HEK293 (cell line): ENCODE measurements at regions not wholly inside any gene's neighbourhood (a gene's known extent, or its start where the extent isn't known, plus 50 kb on each side); places are given as distances from the start of the nearest gene placed in this dataset.

Experiments
- CTCF ChIA-PET: fragments of 350-600 bp; formaldehyde crosslinking; extraction: SDS; loops from one replicate; lab custom pipeline; 2021; ENCODE audit warnings: antibody characterized with exemption; lab: Yijun Ruan, JAX
- POLR2A ChIA-PET: fragments of 300-600 bp; formaldehyde crosslinking; extraction: SDS; loops from one replicate; lab custom pipeline; 2020; ENCODE audit warnings: antibody characterized with exemption, inconsistent platforms; lab: Yijun Ruan, JAX
- H3K27ac ChIP-seq: fragments of 200-500 bp; sonication (Bioruptor generic); 2 replicates; pipeline ENCODE4 v1.5.1; 2014; ENCODE audit warnings: low read depth, low read length, control low read depth, inconsistent platforms; ENCODE audit errors: extremely low read depth
- H3K36me3 ChIP-seq, 2 experiments: fragments of 200-500 bp in 1 of 2; sonication (Bioruptor generic) in 1 of 2; 1 replicate in 1 of 2; 2 replicates in 1 of 2; pipeline ENCODE4 v1.5.1; 2014 to 2017; ENCODE audit warnings: inconsistent platforms in 2 of 2, low read length in 2 of 2; ENCODE audit not compliant: control insufficient read depth in 2 of 2, insufficient read depth in 1 of 2
- H3K4me1 ChIP-seq: fragments of 200-500 bp; sonication (Bioruptor generic); 2 replicates; pipeline ENCODE4 v1.5.1; 2014; ENCODE audit warnings: mild to moderate bottlenecking, low read length, inconsistent platforms; ENCODE audit not compliant: control insufficient read depth, insufficient read depth
- H3K4me3 ChIP-seq: 2 replicates; pipeline ENCODE4 v1.5.1; 2011; ENCODE audit warnings: low read depth, mild to moderate bottlenecking, control low read depth, low read length, moderate library complexity
- H3K9me3 ChIP-seq: fragments of 200-500 bp; sonication (Bioruptor generic); 2 replicates; pipeline ENCODE4 v1.5.1; 2014; ENCODE audit warnings: low read depth, low read length, inconsistent platforms; ENCODE audit not compliant: control insufficient read depth, insufficient read depth
- HOXA7 ChIP-seq: sonication (generic); formaldehyde crosslinking; IDR thresholded peaks from 2 replicates; pipeline ENCODE4 v1.8.1; 2022; ENCODE audit warnings: missing genetic modification reagents, borderline replicate concordance
- KLF9 ChIP-seq: fragments of 450-650 bp; formaldehyde crosslinking; IDR thresholded peaks from 2 replicates; pipeline ENCODE4 v1.5.1; 2016; ENCODE audit warnings: missing biosample characterization, missing genetic modification characterization, low read depth
- PRDM4 ChIP-seq: fragments of 450-650 bp; formaldehyde crosslinking; IDR thresholded peaks from 2 replicates; pipeline ENCODE4 v1.5.1; 2017; ENCODE audit warnings: missing biosample characterization, missing genetic modification characterization
- RBAK ChIP-seq: fragments of 450-650 bp; formaldehyde crosslinking; IDR thresholded peaks from 2 replicates; pipeline ENCODE4 v1.5.1; 2016; ENCODE audit warnings: missing biosample characterization, missing genetic modification characterization
- SP3 ChIP-seq: fragments of 450-650 bp; formaldehyde crosslinking; IDR thresholded peaks from 2 replicates; pipeline ENCODE4 v1.5.1; 2016; ENCODE audit warnings: missing biosample characterization, missing genetic modification characterization
- WT1 ChIP-seq: fragments of 450-650 bp; formaldehyde crosslinking; IDR thresholded peaks from 2 replicates; pipeline ENCODE4 v1.5.1; 2016; ENCODE audit warnings: missing biosample characterization, missing genetic modification characterization
- YY2 ChIP-seq: fragments of 450-650 bp; formaldehyde crosslinking; IDR thresholded peaks from 2 replicates; pipeline ENCODE4 v1.5.1; 2016; ENCODE audit warnings: missing biosample characterization, missing genetic modification characterization
- ZBTB26 ChIP-seq: fragments of 450-650 bp; formaldehyde crosslinking; optimal IDR thresholded peaks from 2 replicates; pipeline ENCODE3; 2016; ENCODE audit warnings: missing biosample characterization, mild to moderate bottlenecking, missing genetic modification characterization
- ZBTB8A ChIP-seq: fragments of 450-650 bp; formaldehyde crosslinking; IDR thresholded peaks from 2 replicates; pipeline ENCODE4 v1.5.1; 2016; ENCODE audit warnings: missing biosample characterization, missing genetic modification characterization
- ZFP37 ChIP-seq: fragments of 450-650 bp; formaldehyde crosslinking; IDR thresholded peaks from 2 replicates; pipeline ENCODE4 v1.5.1; 2016; ENCODE audit warnings: missing biosample characterization, missing genetic modification characterization
- ZFP69B ChIP-seq: fragments of 450-650 bp; formaldehyde crosslinking; IDR thresholded peaks from 2 replicates; pipeline ENCODE4 v1.5.1; 2016; ENCODE audit warnings: missing biosample characterization, missing genetic modification characterization
- ZNF19 ChIP-seq: fragments of 450-650 bp; formaldehyde crosslinking; IDR thresholded peaks from 2 replicates; pipeline ENCODE4; 2016; ENCODE audit warnings: missing biosample characterization, missing genetic modification characterization, low read depth
- ZNF23 ChIP-seq: fragments of 450-650 bp; formaldehyde crosslinking; IDR thresholded peaks from 2 replicates; pipeline ENCODE4 v1.5.1; 2016; ENCODE audit warnings: missing biosample characterization, missing genetic modification characterization, borderline replicate concordance
- ZNF24 ChIP-seq: fragments of 450-650 bp; formaldehyde crosslinking; IDR thresholded peaks from 2 replicates; pipeline ENCODE4 v1.5.1; 2016; ENCODE audit warnings: missing biosample characterization, missing genetic modification characterization
- ZNF248 ChIP-seq: fragments of 450-650 bp; formaldehyde crosslinking; IDR thresholded peaks from 2 replicates; pipeline ENCODE4 v1.5.1; 2017; ENCODE audit warnings: missing biosample characterization, missing genetic modification characterization
- ZNF324 ChIP-seq: fragments of 450-650 bp; formaldehyde crosslinking; IDR thresholded peaks from 2 replicates; pipeline ENCODE4 v1.5.1; 2016; ENCODE audit warnings: missing biosample characterization, missing genetic modification characterization
- ZNF341 ChIP-seq: fragments of 450-650 bp; formaldehyde crosslinking; IDR thresholded peaks from 2 replicates; pipeline ENCODE4; 2016; ENCODE audit warnings: low read depth, missing biosample characterization, missing genetic modification characterization
- ZNF398 ChIP-seq: fragments of 450-650 bp; formaldehyde crosslinking; IDR thresholded peaks from 2 replicates; pipeline ENCODE4 v1.5.1; 2017; ENCODE audit warnings: missing biosample characterization, missing genetic modification characterization
- ZNF404 ChIP-seq: fragments of 450-650 bp; formaldehyde crosslinking; IDR thresholded peaks from 2 replicates; pipeline ENCODE4 v1.5.1; 2017; ENCODE audit warnings: missing biosample characterization, missing genetic modification characterization
- ZNF521 ChIP-seq: fragments of 450-650 bp; formaldehyde crosslinking; IDR thresholded peaks from 2 replicates; pipeline ENCODE4 v1.5.1; 2017; ENCODE audit warnings: missing biosample characterization, mild to moderate bottlenecking, missing genetic modification characterization
- ZNF558 ChIP-seq: fragments of 450-650 bp; formaldehyde crosslinking; IDR thresholded peaks from 2 replicates; pipeline ENCODE4 v1.5.1; 2016; ENCODE audit warnings: missing biosample characterization, missing genetic modification characterization
- ZNF596 ChIP-seq: fragments of 450-650 bp; IDR thresholded peaks from 2 replicates; pipeline ENCODE4 v1.5.0; 2018; ENCODE audit warnings: missing biosample characterization, mild to moderate bottlenecking, missing genetic modification characterization, moderate library complexity
- ZNF626 ChIP-seq: fragments of 450-650 bp; sonication (Bioruptor Pico); formaldehyde crosslinking; IDR thresholded peaks from 2 replicates; pipeline ENCODE4 v1.5.1; 2018; ENCODE audit warnings: missing biosample characterization, missing genetic modification characterization, inconsistent platforms
- ZNF664 ChIP-seq: fragments of 450-650 bp; formaldehyde crosslinking; IDR thresholded peaks from 2 replicates; pipeline ENCODE4 v1.5.1; 2016; ENCODE audit warnings: missing biosample characterization, missing genetic modification characterization
- ZNF670 ChIP-seq: fragments of 450-650 bp; formaldehyde crosslinking; IDR thresholded peaks from 2 replicates; pipeline ENCODE4 v1.5.1; 2016; ENCODE audit warnings: missing biosample characterization, missing genetic modification characterization, low read depth
- ZNF701 ChIP-seq: fragments of 450-650 bp; formaldehyde crosslinking; IDR thresholded peaks from 2 replicates; pipeline ENCODE4 v1.5.1; 2016; ENCODE audit warnings: missing biosample characterization, missing genetic modification characterization
- ZNF76 ChIP-seq: fragments of 450-650 bp; formaldehyde crosslinking; IDR thresholded peaks from 2 replicates; pipeline ENCODE4; 2016; ENCODE audit warnings: low read depth, missing biosample characterization, missing genetic modification characterization, borderline replicate concordance
- ZNF843 ChIP-seq: fragments of 450-650 bp; formaldehyde crosslinking; IDR thresholded peaks from 2 replicates; pipeline ENCODE4 v1.5.1; 2016; ENCODE audit warnings: missing biosample characterization, missing genetic modification characterization
- ZXDB ChIP-seq: fragments of 450-650 bp; formaldehyde crosslinking; IDR thresholded peaks from 2 replicates; pipeline ENCODE4 v1.5.1; 2016; ENCODE audit warnings: missing biosample characterization, missing genetic modification characterization

GRCh38 chr4:144851948-144852347 is 206.0 kb downstream of the HHIP start (continued):
- TF ChIP-seq SP3: no peak
- no peak for TF ChIP-seq ZNF76 (tag by site-specific recombination)
- TF ChIP-seq ZNF558 (tag by site-specific recombination): no peak
- TF ChIP-seq ZXDB (tag by site-specific recombination): no peak
- no peak for TF ChIP-seq ZNF670 (tag by site-specific recombination)
- no peak for TF ChIP-seq ZNF843
- TF ChIP-seq ZNF248 (tag by site-specific recombination): no peak
- no peak for TF ChIP-seq ZNF596 (tag by site-specific recombination)
- TF ChIP-seq ZNF521 (tag by site-specific recombination): no peak
- TF ChIP-seq ZBTB26: no peak
- no peak for TF ChIP-seq WT1 (tag by site-specific recombination)
- TF ChIP-seq, all 188 proteins: peak for 0

GRCh38 chr4:144861471-144861870 is 215.5 kb downstream of the HHIP start:
- H3K4me3 ChIP-seq: no peak overlapping the region
- ChIA-PET CTCF (interaction anchor here (0.7 kb wide), 1 partner anchor 192 kb away, joined by 3 read pairs; no protein-coding TSS in a partner anchor), POLR2A (no interaction called here)
- no peaks in the 10 kb centered on the region for H3K4me1 ChIP-seq
- H3K36me3 ChIP-seq: no peaks in the 10 kb centered on the region
- TF ChIP-seq ZNF670 (tag by site-specific recombination) (no peak), ZNF341 (tag by site-specific recombination) (no peak), ZFP37 (no peak), KLF9 (tag by site-specific recombination) (no peak), ZNF324 (tag by site-specific recombination) (no peak), ZNF398 (tag by site-specific recombination) (no peak), HOXA7 (CRISPR knock-in tag) (no peak)
- TF ChIP-seq, all 188 proteins: peak for 0
- H3K9me3 ChIP-seq: no peaks in the 10 kb centered on the region
- no peak overlapping the region for H3K27ac ChIP-seq

GRCh38 chr4:144862210-144862609 is 216.3 kb downstream of the HHIP start:
- H3K27ac ChIP-seq: no peak overlapping the region
- ChIA-PET POLR2A (no interaction called here), CTCF (no interaction called here)
- H3K9me3 ChIP-seq: no peaks in the 10 kb centered on the region
- no peak overlapping the region for H3K4me3 ChIP-seq
- no peaks in the 10 kb centered on the region for H3K36me3 ChIP-seq
- H3K4me1 ChIP-seq: no peaks in the 10 kb centered on the region
- TF ChIP-seq ZNF24 (no peak), ZNF404 (tag by site-specific recombination) (no peak), PRDM4 (no peak), ZNF19 (no peak), ZFP69B (tag by site-specific recombination) (no peak), ZNF664 (tag by site-specific recombination) (no peak), ZNF701 (tag by site-specific recombination) (no peak), ZNF23 (no peak), YY2 (tag by site-specific recombination) (no peak), RBAK (no peak), ZBTB8A (tag by site-specific recombination) (no peak), ZNF626 (tag by site-specific recombination) (no peak)
